Osteocyte (in vitro differentiated cells): ENCODE measurements at regions not wholly inside any gene's neighbourhood (a gene's known extent, or its start where the extent isn't known, plus 50 kb on each side); places are given as distances from the start of the nearest gene placed in this dataset.

Source experiments
- DNase-seq: peaks from one replicate; pipeline ENCODE4 v3.0.0; 2021; ENCODE audit warnings: mixed read lengths; ENCODE audit not compliant: unreplicated experiment; ENCODE audit errors: extremely low spot score
- H3K27ac Mint-ChIP-seq: one replicate; pipeline ENCODE4 v1.8.0; 2021; ENCODE audit warnings: mild to moderate bottlenecking, mixed read lengths; ENCODE audit not compliant: unreplicated experiment
- H3K27me3 Mint-ChIP-seq: one replicate; pipeline ENCODE4 v1.8.0; 2021; ENCODE audit warnings: mixed read lengths; ENCODE audit not compliant: unreplicated experiment
- H3K36me3 Mint-ChIP-seq: one replicate; pipeline ENCODE4 v1.8.0; 2021; ENCODE audit warnings: mixed read lengths; ENCODE audit not compliant: unreplicated experiment
- H3K4me1 Mint-ChIP-seq: one replicate; pipeline ENCODE4 v1.8.0; 2021; ENCODE audit warnings: mixed read lengths; ENCODE audit not compliant: unreplicated experiment
- H3K4me3 Mint-ChIP-seq: one replicate; pipeline ENCODE4 v1.8.0; 2021; ENCODE audit warnings: mild to moderate bottlenecking, moderate library complexity, mixed read lengths; ENCODE audit not compliant: unreplicated experiment
- H3K9me3 Mint-ChIP-seq: one replicate; pipeline ENCODE4 v1.8.0; 2021; ENCODE audit warnings: mixed read lengths; ENCODE audit not compliant: unreplicated experiment
- CTCF ChIP-seq: fragments of 200-600 bp; sonication (generic); IDR thresholded peaks from 2 replicates; pipeline ENCODE4 v1.5.0; 2021; ENCODE audit warnings: antibody characterized with exemption, mild to moderate bottlenecking, moderate library complexity

DNA sequence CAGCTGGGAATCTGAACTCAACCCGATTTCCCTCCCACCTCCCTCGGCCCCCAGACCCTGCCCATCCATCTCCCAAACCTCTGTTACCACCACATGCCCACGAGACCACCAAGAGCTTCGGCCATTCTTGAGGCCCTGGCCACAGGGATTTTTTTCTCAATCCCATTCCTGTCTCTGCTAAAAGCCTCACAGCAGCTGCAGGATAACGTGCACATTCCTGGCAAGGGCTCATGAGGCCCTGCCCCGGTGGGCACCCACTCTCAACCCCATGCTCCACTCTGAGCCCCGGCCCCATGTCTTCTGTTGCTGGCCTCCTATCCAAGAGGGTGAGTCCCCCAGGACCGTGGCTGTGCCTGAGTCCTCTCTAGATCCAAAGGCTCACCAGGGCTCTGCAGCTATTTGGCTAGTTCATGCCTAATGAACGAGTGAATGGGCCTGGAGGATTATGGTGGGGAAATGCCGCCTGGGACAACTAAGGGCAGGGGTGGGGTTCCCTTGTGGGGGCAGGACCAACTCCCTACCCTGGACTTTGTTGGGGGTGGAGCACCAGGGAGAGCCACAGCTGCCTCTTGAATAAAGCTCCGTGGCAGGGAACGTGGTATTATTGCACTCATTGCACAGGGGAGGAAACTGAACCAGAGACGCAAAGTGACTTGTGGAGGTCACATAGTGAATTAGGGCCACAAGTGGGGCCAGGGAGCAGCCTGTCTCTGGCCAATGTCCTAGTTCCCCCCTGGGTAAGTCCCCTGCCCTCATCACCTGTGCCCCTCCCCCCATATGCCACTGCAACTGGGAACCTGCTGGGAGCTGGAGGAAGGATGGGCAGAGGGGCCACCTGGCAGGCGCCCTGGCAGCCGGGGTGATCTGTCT lies 113.8 kb upstream of the SMURF2 start:
- H3K9me3 Mint-ChIP-seq: no peaks in the 10 kb centered on the region
- H3K27me3 Mint-ChIP-seq: peaks cover 8% of the 10 kb centered on the region
- no peak for TF ChIP-seq CTCF
- H3K4me1 Mint-ChIP-seq: peaks cover 27% of the 10 kb centered on the region
- DNase-seq: peak; percentile 66
- H3K4me3 Mint-ChIP-seq: no peak overlapping the region
- no peak overlapping the region for H3K27ac Mint-ChIP-seq
- H3K36me3 Mint-ChIP-seq: no peaks in the 10 kb centered on the region

DNA sequence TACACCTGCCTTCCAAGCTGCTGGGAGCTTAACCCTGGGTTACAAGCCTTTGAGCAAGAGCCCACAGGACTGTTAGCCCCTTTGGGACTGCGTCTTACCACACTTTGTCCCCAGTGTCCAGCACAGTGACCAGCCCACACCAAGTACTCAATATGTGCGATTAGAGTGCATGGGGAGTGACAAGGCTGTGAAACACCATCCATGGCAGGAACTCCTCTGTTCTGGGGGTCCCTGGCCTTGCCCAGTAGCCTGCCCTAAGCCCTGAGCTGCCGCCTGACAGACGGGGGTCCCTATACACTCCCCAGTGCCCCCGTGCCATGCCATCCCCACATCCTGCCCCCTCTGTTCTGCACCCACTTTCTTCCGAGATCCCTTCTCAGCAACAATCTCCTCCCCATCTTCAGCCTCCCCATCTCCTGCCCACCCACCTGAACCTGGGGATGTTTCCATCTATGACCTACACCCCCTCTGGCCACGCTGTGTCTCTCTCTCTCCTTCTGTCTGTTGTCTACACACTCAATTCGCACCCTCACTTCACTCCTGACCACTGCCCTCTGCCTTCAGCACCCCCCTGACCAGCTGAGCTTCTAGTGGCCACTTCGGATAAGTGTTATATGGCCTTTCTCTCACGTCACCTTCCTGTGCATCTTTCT lies 112.9 kb upstream of the SMURF2 start:
- H3K4me1 Mint-ChIP-seq: peaks cover 23% of the 10 kb centered on the region
- TF ChIP-seq CTCF: no peak
- peaks cover 2% of the 10 kb centered on the region for H3K36me3 Mint-ChIP-seq
- H3K27ac Mint-ChIP-seq: no peak overlapping the region
- peak; percentile 51 for DNase-seq
- H3K9me3 Mint-ChIP-seq: no peaks in the 10 kb centered on the region
- H3K4me3 Mint-ChIP-seq: no peak overlapping the region
- H3K27me3 Mint-ChIP-seq: peaks cover 8% of the 10 kb centered on the region

GRCh38 chr17:64773836-64774761 lies 112.0 kb upstream of the SMURF2 start:
- Mint-ChIP-seq H3K4me3 (no peak overlapping the region), H3K27ac (no peak overlapping the region)
- DNase-seq: peak; percentile 79

DNA sequence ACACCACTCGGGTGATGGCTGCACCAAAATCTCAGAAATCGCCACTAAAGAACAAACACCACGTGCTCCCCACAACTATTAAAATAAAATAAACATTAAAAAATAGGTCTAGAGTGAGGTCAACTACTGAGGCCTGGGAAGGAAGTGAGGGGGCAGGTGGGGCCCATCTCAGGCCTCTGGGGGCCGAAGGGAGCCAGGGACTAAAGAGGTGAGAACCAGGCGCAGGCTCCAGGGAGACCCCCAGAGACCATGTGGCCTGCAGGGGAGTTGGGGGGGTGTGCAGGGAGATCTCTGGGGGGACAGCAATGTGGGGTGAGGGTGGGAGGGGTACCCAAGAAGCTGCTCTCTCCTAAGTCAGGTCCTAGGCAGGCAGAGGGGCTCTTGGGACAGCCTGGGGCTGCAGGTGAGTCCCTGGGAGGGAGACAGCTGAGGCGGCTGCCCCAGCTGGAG lies 111.3 kb upstream of the SMURF2 start:
- TF ChIP-seq CTCF: no peak
- Mint-ChIP-seq H3K4me3 (no peak overlapping the region), H3K27ac (no peak overlapping the region), H3K36me3 (peaks cover 5% of the 10 kb centered on the region), H3K9me3 (no peaks in the 10 kb centered on the region), H3K27me3 (no peaks in the 10 kb centered on the region), H3K4me1 (peaks cover 16% of the 10 kb centered on the region)
- DNase-seq: peak; percentile 67

More at GRCh38 chr17:64773836-64774761, 112.0 kb upstream of the SMURF2 start:
- TF ChIP-seq CTCF: peak; percentile 49
- Mint-ChIP-seq H3K9me3 (no peaks in the 10 kb centered on the region), H3K36me3 (peaks cover 5% of the 10 kb centered on the region), H3K4me1 (peaks cover 19% of the 10 kb centered on the region), H3K27me3 (peaks cover 3% of the 10 kb centered on the region)
